MM.1S (cell line): ENCODE measurements at regions not wholly inside any gene's neighbourhood (a gene's known extent, or its start where the extent isn't known, plus 50 kb on each side); places are given as distances from the start of the nearest gene placed in this dataset.

Experiments used
- CTCF ChIP-seq: fragments of 300-600 bp; sonication (generic); IDR thresholded peaks from 2 replicates; pipeline ENCODE4 v1.5.1; 2016; ENCODE audit warnings: antibody characterized with exemption, low read length, mixed read lengths
- EZH2 ChIP-seq: fragments of 300-600 bp; sonication (generic); optimal IDR thresholded peaks from 2 replicates; pipeline ENCODE3; 2017; ENCODE audit warnings: low read depth, mild to moderate bottlenecking, antibody characterized with exemption, low read length, mixed read lengths

- TF ChIP-seq CTCF (no peak), EZH2 (no peak)
Measured at GRCh38 chr19:29389495-29389894, 136.3 kb upstream of the VSTM2B start.
